OCI-LY7 (cell line): ENCODE measurements at regions not wholly inside any gene's neighbourhood (a gene's known extent, or its start where the extent isn't known, plus 50 kb on each side); places are given as distances from the start of the nearest gene placed in this dataset.

Experiments
- CTCF ChIP-seq: fragments of 200-600 bp; sonication (generic); conservative IDR thresholded peaks from 2 replicates; pipeline ENCODE4 v1.5.1; 2014; ENCODE audit warnings: mild to moderate bottlenecking, antibody characterized with exemption, low read length, moderate library complexity, mixed read lengths
- EZH2phosphoT487 ChIP-seq: fragments of 200-600 bp; sonication (generic); IDR thresholded peaks from 2 replicates; pipeline ENCODE4 v1.6.1; 2018; ENCODE audit warnings: low read depth, borderline replicate concordance, mild to moderate bottlenecking, mixed run types, antibody characterized with exemption, low read length, moderate library complexity, mixed read lengths

- TF ChIP-seq CTCF, result no peak
- TF ChIP-seq EZH2phosphoT487, result no peak
These were observed 157.5 kb downstream of the TINAG start for GRCh38 chr6:54465649-54466300.
